KBM-7 (cell line): ENCODE measurements at regions not wholly inside any gene's neighbourhood (a gene's known extent, or its start where the extent isn't known, plus 50 kb on each side); places are given as distances from the start of the nearest gene placed in this dataset.
"Not testable (repeated sequence)": the region's sequence is repeated elsewhere in the genome, so short reads cannot be mapped to it uniquely, and the experiment has no call there.

Experiments used
- DNase-seq: peaks from one replicate; pipeline ENCODE4 v3.0.0-alpha.2; 2015
- in situ Hi-C: fragments of 300-500 bp; cut with MboI; formaldehyde crosslinking; loops from 2 replicates; pipeline ENCODE4 v1.14.3; 2020; ENCODE audit warnings: low sequenced_read_pairs, low pct_unique_long_range_greater_than_20kb, mixed read lengths

DNA sequence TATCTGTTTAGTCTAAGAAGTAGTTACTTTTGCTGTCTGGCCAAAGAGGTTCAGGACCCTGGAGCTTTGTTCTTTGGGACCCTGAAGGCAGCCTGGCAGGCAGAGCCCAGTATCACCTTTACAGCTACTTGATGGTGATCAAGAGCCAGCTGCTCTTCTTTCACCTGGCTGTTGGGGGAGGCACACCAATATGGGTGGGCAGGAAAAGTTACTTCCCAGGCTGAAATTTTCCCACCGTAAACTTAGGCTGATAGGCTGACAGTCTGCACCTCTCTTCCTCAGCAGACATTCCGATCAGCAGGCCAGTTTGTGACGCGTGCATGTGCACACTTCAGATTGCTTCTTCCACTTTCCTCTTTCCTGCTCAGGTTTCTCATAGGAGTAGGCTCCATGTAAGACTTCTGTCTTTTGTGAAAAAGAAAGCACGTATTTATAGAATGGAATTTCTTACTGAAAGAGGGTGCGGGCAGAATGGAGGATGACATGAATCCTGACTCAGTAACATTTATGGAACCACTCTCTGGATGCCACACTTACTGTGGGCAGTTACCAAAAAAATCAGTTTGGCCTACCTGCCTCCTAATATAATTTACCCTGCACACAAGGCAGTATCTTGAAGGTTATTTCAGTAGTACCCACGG, 223.9 kb upstream of the DMRT1 start:
- no peak for DNase-seq
- in situ Hi-C loops, result loop anchor here (10.0 kb wide), 1 partner anchor 147 kb away; no protein-coding TSS in a partner anchor

DNA sequence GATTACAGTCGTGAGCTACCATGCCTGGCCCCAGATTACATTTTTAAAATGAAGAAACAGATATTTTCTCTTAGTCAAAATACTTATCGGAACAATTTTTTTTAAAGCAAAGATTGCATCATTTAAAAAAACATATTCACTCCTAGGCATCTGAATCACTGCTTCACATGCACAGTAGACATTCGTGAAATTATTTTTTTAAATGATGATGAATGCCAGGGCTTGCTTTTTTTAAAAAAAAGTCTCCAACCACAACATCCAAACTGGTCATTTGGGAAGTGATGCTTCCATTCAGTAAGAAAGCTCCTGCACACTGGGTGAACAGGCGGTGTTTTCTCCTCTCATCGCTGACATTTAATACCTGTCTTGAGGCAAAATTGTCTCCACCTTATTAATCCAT, 223.0 kb upstream of the DMRT1 start:
- no peak for DNase-seq
- in situ Hi-C loops, result loop anchor here (10.0 kb wide), 1 partner anchor 146 kb away; no protein-coding TSS in a partner anchor

DNA sequence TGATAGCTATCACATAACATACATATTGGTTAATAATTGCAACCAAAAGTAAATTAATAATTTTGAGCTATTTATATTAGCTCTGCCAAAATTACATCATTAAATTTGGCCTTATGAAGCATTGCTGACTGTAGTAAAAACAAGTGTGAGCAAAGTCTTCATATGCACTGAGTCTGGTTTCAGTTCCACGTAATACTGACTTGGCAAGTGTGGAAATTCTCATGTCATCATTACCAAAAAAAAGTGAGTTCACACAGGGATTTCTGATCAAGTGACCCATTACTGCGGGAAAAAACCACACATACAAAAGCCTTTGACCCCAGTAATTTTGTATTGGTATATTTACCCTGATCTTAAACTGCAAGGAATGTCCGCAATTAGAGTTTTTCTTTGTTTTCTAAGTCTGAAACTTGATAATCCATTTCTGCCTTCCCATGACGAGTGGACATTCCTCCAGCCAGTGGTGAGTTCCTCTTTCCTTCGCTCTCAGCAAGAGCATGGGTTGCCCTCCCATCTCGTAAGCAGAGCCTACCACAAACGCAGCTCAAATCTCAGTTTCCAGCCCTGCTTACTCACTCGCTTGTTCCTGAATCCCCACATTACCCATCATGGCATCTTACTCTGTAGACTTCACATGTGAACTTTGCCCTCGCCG, 220.2 kb upstream of the DMRT1 start:
- in situ Hi-C loops, result no loop called here
- DNase-seq, result no peak

DNA sequence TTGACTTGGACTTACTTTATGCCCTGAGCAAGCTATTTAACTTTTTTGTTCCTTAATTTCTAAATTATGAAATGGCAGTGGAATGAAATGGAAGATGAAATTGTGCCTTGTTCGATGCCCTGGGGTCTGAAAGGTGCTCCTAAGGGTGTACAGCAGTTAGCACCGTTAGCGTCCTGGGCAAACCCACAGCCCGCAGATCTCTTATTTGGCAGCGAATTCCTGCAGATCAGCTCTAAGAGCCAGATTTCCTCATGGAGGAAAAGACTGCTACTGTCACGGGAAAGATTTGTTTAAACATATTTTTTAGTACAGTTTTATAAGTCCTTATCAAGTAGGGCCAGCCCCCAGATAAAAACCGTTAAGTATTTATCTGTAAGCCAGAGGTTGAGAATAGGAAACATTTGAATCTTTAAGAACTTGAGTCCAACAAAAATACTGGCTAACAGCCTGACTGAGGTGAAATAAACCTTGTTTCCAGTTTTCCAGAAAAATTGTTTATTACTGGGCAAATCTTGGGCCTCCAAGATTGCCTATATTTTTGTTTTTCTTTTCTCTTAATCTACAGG, 216.5 kb upstream of the DMRT1 start:
- no peak for DNase-seq
- in situ Hi-C loops, result no loop called here

DNA sequence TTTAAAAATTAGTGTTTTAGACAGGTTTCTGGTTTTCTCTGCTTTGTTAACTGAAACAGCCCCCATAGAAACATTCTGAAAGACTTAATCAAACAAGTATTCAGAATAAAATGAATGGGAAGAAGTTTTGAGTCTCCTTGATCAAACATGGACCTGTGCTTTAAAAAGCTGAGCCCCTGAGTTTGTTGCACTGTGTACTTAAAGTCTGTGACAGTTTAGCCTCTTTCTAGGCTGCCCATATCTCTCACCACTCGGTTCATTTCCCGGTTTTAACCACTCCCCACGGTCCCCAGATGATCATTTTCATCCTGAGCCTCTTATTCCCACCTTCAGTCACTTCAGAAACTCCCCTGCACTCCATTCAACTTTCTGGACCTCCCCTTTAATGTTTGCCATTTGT, 215.9 kb upstream of the DMRT1 start:
- in situ Hi-C loops, result no loop called here
- no peak for DNase-seq

DNA sequence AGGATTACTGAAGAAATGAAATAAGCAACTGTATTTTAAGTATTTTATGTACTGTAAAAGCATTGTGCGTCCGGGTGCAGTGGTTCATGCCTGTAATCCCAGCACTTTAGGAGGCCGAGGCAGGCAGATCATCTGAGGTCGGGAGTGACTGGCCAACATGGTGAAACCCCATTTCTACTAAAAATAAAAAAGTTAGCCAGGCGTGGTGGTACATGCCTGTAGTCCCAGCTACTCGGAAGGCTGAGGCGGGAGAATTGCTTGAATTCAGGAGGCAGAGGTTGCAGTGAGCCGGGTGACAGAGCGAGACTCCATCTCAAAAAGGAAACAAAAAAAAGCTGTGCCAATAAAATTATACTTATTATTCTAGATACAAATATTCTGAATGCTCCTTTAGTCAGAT, 215.4 kb upstream of the DMRT1 start:
- in situ Hi-C loops, DNase-seq: not testable (repeated sequence)

DNA sequence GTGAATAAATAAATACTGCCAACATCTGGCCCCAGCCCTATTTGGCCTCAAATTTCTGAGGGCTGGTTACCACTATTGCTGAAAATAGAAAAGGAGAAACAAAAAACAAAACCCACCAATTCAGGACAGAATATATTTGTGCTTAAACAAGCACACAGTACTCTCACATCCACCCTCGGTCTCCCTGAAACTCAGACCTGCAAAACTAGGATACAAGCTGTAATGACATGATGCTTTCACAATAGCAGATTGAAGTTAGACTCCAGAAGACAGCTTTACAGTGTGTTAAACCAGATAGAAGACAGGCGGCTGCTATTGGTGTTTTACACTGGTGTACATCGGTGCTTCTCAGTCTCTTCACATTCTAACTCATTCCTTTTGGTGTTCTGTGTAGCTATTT, 214.9 kb upstream of the DMRT1 start:
- in situ Hi-C loops, result no loop called here
- no peak for DNase-seq

DNA sequence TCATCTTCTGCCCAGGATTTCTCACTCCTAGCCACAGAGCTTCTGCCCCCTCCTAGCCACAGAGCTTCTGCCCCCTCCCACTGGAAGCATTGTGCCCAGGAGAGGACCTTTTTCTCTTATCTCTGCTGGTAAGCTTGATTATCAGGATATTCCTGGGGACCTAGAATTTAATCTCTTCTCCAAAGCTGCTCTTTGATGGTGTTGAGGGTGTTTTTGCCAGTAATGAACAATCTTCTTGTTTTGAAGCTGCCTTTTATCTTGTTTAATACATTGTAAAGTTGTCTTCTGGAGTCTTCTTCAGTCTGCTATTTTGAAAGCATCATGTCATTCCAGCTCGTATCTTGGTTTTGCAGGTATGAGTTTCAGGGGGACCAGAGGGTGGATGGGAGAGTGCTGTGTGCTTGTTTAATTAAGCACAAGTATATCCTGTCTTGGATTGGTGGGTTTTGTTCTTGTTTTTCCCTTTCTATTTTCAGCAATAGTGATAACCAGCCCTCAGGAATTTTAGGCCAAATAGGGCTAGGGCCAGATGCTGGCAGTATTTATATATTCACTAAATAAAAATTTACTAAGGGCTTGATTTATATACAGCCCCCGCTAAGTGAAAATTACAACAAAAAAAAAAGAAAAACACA, 214.0 kb upstream of the DMRT1 start:
- in situ Hi-C loops, result no loop called here
- DNase-seq, result no peak

DNA sequence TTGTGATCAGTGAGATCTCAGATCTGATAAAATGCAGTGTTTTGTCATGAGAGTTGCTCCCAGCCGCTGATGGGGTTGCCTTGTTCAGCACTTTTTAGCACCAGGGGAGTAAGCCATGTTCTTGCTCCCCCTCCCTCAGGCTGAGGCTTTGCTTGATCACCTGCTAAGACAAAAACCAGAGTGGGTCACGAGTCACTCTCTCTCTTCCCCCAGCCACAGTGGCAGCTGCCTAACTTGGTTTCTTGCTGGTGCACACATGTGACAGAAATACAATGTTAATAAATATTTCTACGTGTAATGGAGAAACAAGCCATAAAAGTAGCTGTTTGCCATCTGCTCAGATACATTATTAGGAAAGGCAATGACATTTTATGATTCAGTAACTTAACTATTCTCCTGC, 212.4 kb upstream of the DMRT1 start:
- in situ Hi-C loops, result no loop called here

DNA sequence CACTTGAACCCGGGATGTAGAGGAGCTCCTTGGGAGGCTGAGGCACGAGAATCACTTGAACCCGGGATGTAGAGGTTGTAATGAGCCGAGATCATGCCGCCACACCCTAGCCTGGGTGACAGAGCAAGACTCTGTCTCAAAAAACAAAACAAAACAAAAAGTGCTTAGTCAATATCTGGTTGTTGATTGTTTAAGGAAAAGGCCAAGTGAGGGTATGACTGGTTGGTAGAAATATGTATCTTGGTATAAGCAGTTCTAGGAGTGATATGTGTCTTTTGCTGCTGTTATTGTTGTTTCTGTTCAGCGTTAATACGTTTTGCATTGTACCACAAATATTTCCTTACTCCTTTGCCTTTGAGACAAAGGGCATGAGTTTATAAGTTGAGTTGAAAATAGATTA, 210.7 kb upstream of the DMRT1 start:
- DNase-seq, result no peak
- in situ Hi-C loops, result no loop called here

More for the DNA sequence above, 212.4 kb upstream of the DMRT1 start:
- DNase-seq, result no peak

DNA sequence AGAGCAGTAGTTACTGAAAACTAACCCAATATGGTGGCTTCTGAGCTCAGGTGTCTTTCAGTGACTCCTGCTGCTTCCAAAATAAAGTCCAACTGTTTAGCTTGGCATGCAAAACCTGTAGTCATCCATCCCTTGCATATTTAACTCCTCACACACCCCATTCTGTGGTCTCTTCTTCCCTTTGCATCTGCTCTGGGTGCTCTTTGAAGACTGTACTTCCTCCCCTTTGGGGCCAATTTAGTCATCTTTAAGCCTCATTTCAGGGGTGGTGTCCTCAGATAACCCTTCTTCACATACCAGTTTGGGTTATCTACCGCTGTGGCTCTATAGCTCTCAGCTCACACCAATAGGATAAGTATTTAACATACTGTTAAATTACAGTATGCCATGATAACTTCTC, 209.9 kb upstream of the DMRT1 start:
- DNase-seq, result peak; percentile 25

DNA sequence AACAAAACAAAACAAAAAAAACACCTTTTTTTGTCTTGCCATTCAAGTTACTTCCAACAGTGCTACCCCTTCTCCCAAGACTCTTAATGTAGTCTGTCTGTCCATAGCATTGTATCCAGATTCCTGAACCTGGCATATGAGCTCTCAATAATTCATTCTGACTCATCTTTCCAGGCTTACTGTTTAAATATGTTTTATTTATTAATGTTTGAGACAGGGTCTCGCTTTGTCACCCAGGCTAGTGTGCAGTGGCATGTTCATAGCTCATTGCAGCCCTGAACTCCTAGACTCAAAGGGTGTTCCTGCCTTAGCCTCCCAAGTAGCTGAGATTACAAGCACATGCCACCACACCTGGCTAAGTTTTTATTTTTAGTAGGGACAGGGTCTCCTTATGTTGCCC, 208.0 kb upstream of the DMRT1 start:
- in situ Hi-C loops, result no loop called here

More for the DNA sequence above, 209.9 kb upstream of the DMRT1 start:
- in situ Hi-C loops, result no loop called here

DNA sequence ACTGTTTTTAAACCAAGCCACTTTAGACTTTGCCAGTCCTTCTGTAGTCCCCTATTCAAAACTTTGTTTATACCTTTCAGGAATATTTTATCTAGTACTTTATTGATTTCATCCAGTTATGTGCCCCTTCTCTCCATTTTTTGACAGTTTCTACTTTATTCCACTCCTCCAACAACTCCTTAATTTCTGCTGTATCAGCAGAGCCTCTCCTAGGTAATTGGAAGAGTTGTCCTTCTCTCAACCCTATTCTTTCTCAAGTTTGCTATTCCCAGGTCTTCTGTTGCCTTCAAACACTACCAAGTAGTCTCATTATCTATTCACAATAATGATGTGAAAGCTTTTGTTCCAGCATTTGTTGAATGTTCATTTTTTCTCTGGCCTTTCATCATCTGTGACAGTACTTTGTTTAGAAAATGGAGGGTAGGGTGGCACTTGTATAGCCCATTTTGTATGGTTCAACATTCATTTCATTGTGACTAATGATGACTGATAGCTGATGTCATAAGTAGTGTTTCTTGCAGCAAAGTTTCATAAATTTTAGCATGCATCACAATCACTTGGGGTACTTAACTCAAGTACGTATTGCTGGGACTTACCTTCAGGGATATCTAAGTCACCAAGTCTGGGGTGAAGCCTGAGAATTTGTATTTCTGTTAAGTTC, 204.4 kb upstream of the DMRT1 start:
- in situ Hi-C loops, result no loop called here
- DNase-seq, result no peak

More for the DNA sequence above, 208.0 kb upstream of the DMRT1 start:
- no peak for DNase-seq

DNA sequence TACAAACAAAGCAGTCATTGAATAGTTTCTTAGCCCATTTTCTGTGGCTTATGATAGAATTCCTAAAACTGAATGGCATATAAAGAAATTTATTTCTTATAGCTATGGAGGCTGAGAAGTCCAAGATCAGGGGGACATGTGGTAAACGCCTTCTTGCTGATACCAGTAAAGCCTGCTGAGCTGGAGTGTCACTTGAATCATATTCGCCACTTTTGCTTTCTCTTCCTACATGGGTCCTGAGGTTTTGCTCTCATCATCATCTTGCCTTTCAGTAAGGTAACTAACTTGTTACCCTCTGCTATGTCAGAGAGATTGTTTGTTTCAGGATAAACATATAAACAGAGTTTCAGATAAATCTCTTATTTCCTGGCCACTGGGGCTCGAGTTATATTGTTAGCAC, 203.3 kb upstream of the DMRT1 start:
- no peak for DNase-seq
- in situ Hi-C loops, result no loop called here

DNA sequence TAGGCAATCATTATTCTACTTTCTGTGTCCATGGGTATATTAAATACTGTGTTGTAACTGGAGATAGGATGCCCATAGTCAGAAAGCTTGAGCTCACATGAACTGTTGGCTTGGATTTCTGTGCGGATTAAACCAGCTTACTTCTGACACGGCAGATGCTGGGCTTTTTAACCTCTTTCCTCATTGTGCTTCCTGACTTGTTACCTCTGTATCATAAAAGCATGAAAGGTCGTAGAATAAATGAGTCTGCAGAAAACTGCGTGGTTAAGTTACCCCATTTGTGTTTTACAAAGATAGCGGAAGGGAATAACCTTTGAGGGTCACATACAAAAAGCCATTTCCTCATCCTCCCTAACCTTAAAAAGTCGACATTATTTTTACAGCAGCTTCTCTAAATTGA, 199.5 kb upstream of the DMRT1 start:
- in situ Hi-C loops, result no loop called here

DNA sequence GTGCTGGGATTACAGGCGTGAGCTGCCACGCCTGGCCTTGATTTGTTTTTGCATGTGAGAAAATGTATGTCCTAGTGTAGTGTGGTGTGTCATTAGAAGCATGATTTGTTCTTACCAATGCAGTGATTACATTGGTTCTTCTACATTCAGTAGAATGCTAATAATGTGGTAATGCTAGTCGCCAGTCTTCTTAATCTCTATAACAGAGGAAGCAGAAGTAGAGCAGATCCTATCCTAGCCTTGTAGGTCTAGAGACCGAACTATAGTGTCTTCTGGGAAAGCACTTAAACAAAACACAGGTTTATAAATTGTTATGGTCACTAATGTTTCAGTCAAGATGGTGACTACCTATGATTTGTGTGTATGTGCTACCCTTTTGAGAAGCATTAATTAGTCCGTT, 197.5 kb upstream of the DMRT1 start:
- peak; percentile 39 for DNase-seq
- in situ Hi-C loops, result no loop called here

More for the DNA sequence above, 199.5 kb upstream of the DMRT1 start:
- peak; percentile 82 for DNase-seq

DNA sequence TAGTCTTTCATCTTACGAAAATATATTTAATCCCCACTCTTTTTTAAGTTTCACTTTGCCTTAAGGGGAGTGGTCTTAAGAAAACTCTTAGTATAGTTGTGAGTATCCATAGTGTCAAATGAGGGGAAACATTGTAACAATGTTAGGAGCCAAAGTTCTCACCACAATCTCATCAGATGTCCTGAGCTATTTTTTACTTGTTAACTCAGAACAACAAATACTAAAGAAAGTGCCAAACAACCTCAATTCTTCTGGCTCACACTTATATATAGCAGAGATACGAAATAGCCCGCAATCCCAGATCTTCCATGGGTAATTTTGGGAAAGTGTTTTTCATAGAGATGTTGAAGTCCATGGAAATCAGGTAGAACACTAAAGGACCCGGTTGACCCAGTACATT, 194.0 kb upstream of the DMRT1 start:
- in situ Hi-C loops, result no loop called here

DNA sequence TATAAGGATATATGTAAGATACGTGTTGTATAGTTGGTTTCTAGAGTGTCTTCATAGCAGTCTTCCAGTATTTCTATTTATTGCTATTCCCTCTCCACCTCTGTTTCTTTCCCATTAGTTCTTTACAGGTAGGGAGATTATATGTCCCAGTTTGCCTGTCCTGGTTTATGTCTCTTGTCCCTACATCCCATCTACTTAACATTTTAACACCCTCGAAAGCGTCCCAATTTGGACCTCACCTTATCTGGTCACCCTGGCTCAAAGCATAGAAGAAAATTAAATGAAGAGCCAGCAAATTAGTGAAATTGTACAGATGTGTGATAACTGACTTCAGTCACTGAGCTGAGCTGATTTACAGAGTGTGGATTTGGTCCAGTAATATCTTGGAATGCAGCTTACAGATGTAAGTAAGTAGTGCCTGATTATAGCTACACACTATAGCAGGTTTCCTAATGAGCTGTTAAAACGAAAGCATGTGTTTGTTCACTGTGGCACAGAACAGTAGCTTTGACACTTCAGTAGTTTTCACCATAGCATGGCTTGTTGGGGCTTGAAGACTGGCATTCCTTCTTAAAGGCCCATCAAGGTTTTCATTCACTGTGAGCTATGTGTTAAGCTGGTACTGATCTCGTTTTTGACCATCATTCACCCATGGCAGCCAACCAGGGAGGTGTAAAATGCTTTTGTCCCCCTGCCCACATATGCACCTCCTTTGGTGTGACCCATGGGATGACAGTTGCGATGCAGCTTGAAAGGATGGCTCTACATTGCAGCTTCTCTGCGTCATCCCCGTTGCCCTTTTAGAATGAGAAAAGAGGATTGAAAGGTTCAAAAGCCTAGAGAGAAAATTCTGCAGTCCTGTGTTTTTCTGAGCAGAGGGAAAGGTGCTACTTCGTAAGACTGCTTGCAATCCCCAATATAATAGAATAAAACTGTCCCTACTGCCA, 192.1 kb upstream of the DMRT1 start:
- in situ Hi-C loops, result no loop called here
- no peak for DNase-seq

More for the DNA sequence above, 194.0 kb upstream of the DMRT1 start:
- no peak for DNase-seq

DNA sequence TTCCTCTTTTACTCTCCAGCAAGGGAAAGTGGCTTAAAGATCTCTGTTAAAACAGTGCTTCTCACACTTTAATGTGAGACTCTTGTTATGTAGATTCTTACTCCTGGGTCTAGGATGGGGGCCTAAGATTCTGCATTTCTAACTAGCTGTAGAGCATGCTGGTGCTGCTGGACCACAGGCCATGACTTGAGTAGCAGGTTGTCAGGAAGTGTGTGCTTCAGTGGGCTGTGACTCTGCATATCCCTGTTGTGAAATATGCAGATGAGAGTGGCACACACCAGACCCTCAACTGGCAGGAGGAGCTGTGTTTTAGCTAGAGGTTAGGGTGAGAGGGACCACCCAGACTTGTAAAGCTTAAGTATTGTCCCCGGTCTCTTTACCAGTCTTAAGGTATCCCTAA, 191.1 kb upstream of the DMRT1 start:
- peak; percentile 51 for DNase-seq
- in situ Hi-C loops, result no loop called here
